HG02870 (cell line): ENCODE measurements at regions not wholly inside any gene's neighbourhood (a gene's known extent, or its start where the extent isn't known, plus 50 kb on each side); places are given as distances from the start of the nearest gene placed in this dataset.

Experiments
- ATAC-seq: cut with Tn5 transposase; IDR thresholded peaks from one replicate; pipeline ENCODE4 v1.9.1; 2021; ENCODE audit warnings: mild to moderate bottlenecking, moderate library complexity; ENCODE audit not compliant: unreplicated experiment

DNA sequence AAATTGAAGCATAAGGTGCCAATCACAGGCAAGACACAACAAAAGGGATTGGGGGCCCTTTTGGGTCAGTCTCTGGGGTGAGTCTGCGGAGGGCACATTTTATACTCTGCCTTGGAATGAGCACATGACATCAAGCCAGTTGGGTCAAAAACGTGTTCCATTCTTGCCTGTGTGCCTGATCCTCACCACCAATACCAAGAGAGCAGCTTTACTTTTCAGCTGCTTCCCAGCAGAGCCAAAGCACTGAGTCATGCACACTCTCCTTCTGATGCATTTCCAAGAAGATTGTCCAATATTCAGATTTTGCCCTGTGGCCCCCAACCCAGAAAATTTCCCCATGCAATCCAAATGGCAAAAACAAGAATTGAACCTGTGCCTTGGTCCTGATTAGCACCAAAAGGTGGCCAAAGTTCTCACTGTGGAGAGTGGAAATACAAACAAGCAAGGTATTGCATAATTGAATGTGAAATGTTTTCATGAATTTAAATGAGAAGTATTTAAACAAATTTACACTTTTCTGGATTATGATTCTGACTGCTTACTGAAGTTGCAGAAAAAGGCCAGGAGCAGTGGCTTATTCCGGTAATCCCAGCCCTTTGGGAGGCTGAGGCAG is 217.8 kb upstream of the SOX9 start:
- no peak for ATAC-seq

DNA sequence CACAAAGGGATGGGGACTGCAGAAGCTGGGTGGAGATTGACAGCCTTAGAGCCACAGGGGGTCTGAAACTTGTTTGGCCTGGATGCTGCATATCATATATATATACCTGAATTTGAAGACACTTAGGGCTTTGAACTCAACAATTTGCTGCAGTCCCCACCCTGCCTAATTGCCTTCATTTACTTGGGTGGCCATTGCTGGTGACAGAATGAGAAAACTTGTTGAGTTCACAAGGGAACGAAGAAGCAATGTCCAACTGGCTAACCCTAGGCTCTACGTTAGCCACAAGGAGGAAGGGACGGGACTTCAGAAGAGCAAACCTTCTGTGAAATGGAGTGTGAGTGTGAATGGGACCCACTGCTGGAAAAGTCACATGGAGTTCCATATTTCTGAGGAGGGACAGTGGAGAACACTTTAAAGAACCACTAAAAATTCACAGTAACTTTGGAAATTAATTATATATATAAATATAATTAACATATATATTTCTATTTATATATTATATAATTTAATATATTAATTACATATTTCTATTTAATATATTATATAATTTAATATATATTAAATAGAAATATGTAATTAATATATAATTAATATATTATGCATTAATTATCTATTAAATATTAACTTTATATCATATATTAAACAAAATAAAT is 215.3 kb upstream of the SOX9 start:
- ATAC-seq: no peak

- ATAC-seq: no peak
Observed at GRCh38 chr17:71909155-71909554, 211.7 kb upstream of the SOX9 start.

GRCh38 chr17:71910002-71910401 is 210.8 kb upstream of the SOX9 start:
- no peak for ATAC-seq

- ATAC-seq: no peak
Observed at GRCh38 chr17:71914042-71914441, 206.8 kb upstream of the SOX9 start.

DNA sequence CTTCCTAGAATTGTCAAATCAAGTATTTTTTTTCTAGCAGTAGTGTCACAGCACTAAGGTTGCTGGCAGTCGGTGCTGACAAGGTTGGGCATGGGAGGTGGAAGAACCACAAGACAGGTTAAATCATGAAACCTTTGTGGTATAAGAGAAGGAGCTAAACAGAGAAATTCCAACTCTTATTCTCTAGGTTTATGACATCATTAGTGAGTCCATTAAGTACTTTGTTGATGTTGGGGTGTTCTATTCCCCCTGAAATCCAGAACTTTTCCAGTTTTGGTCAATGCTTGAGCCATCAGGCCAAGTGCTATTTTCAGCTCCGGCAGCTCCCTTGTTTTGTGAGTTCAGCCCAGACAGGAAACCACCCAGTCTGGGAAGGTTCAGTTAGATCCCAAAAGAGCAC is 206.0 kb upstream of the SOX9 start:
- no peak for ATAC-seq

- no peak for ATAC-seq
Observed at GRCh38 chr17:71917715-71918114, 203.1 kb upstream of the SOX9 start.

GRCh38 chr17:71919186-71919585 is 201.6 kb upstream of the SOX9 start:
- ATAC-seq: no peak

- no peak for ATAC-seq
Observed at GRCh38 chr17:71919896-71920295, 200.9 kb upstream of the SOX9 start.

DNA sequence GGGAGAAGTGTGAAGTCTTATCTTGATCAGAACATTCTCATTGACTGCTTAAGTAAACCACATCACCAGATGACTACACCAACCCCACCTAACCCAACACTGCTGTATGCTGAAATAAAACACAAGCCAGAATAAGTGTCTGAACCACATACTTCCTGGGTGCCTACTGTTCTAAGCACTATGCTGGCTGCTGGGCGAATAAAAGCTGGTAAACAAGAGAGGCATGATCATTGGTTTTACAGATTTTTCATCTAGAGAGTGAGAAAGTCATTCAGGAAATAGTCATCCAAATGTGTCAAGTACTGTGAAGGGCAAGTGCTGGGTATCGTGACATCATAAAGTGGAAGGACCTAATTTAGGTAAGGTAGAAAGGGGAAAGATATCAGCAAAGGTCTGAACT is 199.0 kb upstream of the SOX9 start:
- ATAC-seq: no peak

GRCh38 chr17:71922439-71922838 is 198.4 kb upstream of the SOX9 start:
- ATAC-seq: peak; percentile 57

DNA sequence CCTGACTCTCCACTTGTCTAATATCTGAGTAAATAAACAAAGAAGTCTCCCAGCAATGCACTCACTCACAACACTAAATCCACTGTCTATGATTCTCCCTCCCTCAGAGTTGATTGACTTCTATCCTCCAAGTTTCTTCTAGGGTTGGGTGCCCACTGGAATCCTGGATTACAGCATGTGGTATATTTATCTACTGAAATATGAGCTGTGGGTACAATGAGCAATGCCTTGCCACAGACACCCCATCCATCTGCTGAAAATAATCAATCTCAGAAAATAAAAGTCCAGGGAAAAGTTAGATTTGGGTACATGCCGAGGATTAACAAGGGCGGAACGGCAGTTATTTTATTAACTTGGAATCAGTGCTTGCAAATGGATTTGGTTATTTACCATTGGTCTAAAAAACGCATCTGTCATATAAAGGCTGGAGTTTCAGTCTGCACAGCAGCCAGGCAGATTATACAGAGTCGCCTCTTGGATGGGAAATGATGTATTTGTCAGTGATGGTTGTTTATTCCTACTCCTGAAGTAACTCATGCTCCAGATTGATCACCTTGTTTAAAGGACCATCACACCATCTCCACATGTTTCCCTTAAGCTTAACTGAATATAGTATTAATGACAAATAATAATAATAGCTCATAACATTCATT is 193.9 kb upstream of the SOX9 start:
- ATAC-seq: no peak

DNA sequence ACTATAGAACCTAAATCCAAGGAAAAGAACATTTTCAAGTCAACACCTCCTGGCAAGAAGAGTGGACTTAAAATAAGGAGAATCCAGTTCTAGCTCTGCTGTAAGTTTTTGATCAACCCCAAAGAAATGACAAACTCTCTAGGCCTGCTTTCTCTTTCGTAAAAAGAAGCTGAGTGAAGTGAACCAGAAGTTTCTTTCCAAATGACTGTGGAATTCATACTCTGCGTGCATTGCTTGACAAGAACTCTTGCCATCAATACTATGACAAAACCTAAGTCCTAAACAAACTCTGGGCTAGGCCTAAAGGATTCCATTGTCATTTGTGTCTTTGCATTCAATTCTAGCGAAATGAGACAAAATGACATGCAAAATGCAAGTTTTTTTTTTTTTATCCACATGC is 187.5 kb upstream of the SOX9 start:
- ATAC-seq: no peak

DNA sequence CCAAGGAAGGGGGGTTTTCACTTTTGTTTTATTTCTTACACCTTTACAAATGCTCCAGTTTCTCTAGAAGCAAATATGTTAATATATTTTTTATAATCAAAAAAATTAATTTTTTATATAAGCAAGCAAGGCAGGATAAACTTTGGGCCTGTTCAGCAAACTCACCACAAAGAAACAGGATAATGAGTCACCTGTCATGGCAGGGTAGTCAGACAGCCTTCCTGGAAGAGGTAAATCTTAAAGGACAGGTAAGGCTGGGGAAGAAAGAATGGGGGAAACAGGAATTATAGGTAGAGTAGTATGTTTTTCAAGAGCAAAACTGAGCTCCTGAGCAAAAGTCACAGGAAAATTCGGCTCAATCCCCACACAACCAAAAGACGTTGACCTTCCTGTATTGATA is 186.3 kb upstream of the SOX9 start:
- no peak for ATAC-seq

DNA sequence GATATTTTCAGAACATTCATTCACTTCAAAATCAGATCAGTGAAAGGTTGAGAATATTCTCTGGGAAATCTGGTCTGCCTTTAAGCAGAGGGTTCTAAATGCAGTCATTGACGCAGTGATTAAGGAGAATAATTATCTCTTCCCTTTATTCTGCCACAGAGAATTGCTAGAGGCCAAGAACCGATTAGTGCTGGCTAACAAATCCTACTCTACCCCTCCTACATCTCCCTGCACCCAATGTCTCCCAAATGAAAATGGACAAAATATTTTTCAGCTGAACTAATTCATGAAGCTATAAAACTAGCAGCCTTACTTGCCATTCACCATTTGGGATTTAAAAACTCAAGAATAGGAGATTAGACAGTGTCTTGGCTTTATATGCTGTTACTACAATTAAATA is 185.5 kb upstream of the SOX9 start:
- ATAC-seq: no peak

GRCh38 chr17:71936977-71937376 is 183.8 kb upstream of the SOX9 start:
- ATAC-seq: no peak

- no peak for ATAC-seq
Observed at GRCh38 chr17:71937914-71938313, 182.9 kb upstream of the SOX9 start.

DNA sequence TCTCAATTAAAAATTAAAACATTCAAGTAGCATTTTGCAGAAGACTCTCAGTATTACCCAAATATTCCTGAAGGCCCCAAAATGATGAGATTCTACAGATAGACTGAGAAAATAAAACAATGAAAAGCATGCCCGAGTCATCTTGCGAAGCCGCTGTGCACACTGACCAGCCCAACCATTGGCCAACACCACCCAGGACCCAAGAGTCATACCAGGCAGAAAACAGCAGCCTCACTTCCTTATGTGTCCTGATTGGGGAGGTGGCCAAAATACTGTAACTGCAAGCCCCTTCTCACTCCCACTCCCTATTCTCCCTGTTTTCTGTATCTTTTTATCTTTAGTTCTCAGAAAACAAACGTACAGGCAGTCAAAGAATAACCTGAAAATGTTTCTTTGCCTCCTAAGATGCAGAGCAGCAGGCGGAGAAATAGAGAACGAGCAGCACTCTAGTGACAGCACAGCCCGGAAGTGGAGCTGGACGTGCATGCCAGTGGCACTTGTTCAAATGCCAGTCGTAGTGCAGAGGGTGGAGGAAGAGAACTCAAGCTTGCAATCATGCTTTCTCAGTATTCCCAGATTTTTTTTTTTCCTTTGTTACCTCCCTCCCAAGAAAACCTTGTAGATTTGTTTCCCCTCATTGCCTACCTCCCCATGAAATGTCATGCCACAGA is 182.3 kb upstream of the SOX9 start:
- no peak for ATAC-seq

- no peak for ATAC-seq
Observed at GRCh38 chr17:71941920-71942319, 178.9 kb upstream of the SOX9 start.

GRCh38 chr17:71942626-71943025 is 178.2 kb upstream of the SOX9 start:
- ATAC-seq: no peak

DNA sequence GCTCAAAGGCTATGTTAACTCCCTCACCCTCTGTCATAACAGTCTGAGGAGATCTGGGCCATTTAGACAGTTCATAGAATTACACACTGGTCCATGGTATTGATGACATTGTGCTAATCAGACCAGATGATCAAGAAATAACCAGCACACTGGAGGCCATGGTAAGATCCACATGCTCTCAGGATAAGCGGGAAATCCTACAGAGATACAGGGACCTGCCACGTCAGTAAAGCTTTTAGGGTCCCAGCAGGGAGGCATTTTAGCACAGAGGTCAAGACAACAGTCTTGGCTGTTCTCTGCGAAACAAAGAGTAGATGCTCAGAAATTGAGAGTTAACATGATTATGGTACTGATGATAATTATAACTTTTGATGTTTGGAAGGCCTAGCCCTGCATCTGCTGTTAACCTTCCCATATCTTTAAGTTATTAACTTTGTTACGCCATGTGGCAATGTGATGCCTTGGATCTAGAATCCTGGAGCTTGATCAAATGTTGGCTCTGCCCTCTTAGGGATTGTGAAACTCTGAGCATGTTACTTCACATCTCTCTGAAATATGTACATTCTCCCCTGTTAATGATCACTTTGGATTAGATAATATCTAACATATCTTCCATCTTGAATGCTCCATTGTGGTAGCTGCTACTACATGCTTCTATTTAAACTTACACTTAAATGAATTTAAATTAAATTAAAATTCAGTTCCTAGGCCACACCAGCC is 172.0 kb upstream of the SOX9 start:
- no peak for ATAC-seq
